Activated T-cell treated with anti-CD3 and anti-CD28 coated beads, Interleukin-2, amount 50 U/mL, for 72 hours (primary cell): ENCODE measurements at regions not wholly inside any gene's neighbourhood (a gene's known extent, or its start where the extent isn't known, plus 50 kb on each side); places are given as distances from the start of the nearest gene placed in this dataset.

Experiments
- ATAC-seq, 2 donors: fragments of 150-1000 bp; cut with Tn5 transposase; replicated peaks in 1 of 2; 2 replicates each; pipeline ENCODE4 v1.10.0; 2021; ENCODE audit warnings: moderate library complexity in 2 of 2, mild to moderate bottlenecking in 1 of 2
- DNase-seq, 2 donors: peaks; one replicate each; pipeline ENCODE4 v3.0.0; 2021 to 2022; ENCODE audit warnings: mixed read lengths in 1 of 2
- H3K27ac Mint-ChIP-seq: one replicate; pipeline ENCODE4 v1.8.0; 2022; ENCODE audit warnings: mild to moderate bottlenecking, moderate library complexity, mixed read lengths
- H3K27me3 Mint-ChIP-seq: one replicate; pipeline ENCODE4 v1.8.0; 2022; ENCODE audit warnings: low read depth, mixed read lengths
- H3K36me3 Mint-ChIP-seq, 2 donors: one replicate each; pipeline ENCODE4 v1.8.0; 2022; ENCODE audit warnings: mixed read lengths in 2 of 2, mild to moderate bottlenecking in 1 of 2; ENCODE audit not compliant: insufficient read depth in 2 of 2
- H3K4me1 Mint-ChIP-seq: one replicate; pipeline ENCODE4 v1.8.0; 2022; ENCODE audit warnings: low read depth, mixed read lengths
- H3K4me3 Mint-ChIP-seq, 2 donors: one replicate each; pipeline ENCODE4 v1.8.0; 2022; ENCODE audit warnings: mild to moderate bottlenecking in 2 of 2, mixed read lengths in 2 of 2, moderate library complexity in 2 of 2
- H3K9me3 Mint-ChIP-seq, 2 donors: one replicate each; pipeline ENCODE4 v1.8.0; 2022; ENCODE audit warnings: mixed read lengths in 2 of 2

- DNase-seq (no peak), ATAC-seq (no peak)
- Mint-ChIP-seq H3K9me3 (no peaks in the 10 kb centered on the region), H3K27ac (no peak overlapping the region), H3K36me3 (no peaks in the 10 kb centered on the region), H3K4me3 (no peak overlapping the region), H3K4me1 (no peaks in the 10 kb centered on the region), H3K27me3 (peaks cover 13% of the 10 kb centered on the region)
These were observed 51.9 kb upstream of the COL5A1 start for GRCh38 chr9:134589748-134590147.

- Mint-ChIP-seq H3K4me3 (no peak overlapping the region), H3K9me3 (no peaks in the 10 kb centered on the region), H3K36me3 (no peaks in the 10 kb centered on the region), H3K27me3 (peaks cover 7% of the 10 kb centered on the region), H3K27ac (no peak overlapping the region), H3K4me1 (no peaks in the 10 kb centered on the region)
- no peak for DNase-seq
- ATAC-seq: no peak
These were observed 51.1 kb upstream of the COL5A1 start for GRCh38 chr9:134590240-134591081.

GRCh38 chr9:134591082-134591571, 50.5 kb upstream of the COL5A1 start:
- Mint-ChIP-seq H3K9me3 (no peaks in the 10 kb centered on the region), H3K27ac (no peak overlapping the region), H3K4me1 (no peaks in the 10 kb centered on the region), H3K4me3 (no peak overlapping the region), H3K27me3 (peaks cover 7% of the 10 kb centered on the region), H3K36me3 (no peaks in the 10 kb centered on the region)
- ATAC-seq (no peak), DNase-seq (no peak)

GRCh38 chr9:134591573-134591981, 50.0 kb upstream of the COL5A1 start:
- no peaks in the 10 kb centered on the region for H3K36me3 Mint-ChIP-seq
- no peak overlapping the region for H3K4me3 Mint-ChIP-seq
- ATAC-seq: no peak
- no peak for DNase-seq
- peaks cover 7% of the 10 kb centered on the region for H3K27me3 Mint-ChIP-seq
- no peaks in the 10 kb centered on the region for H3K9me3 Mint-ChIP-seq
- H3K4me1 Mint-ChIP-seq: no peaks in the 10 kb centered on the region
- H3K27ac Mint-ChIP-seq: no peak overlapping the region
